NCI-H524 (cell line): ENCODE measurements at regions not wholly inside any gene's neighbourhood (a gene's known extent, or its start where the extent isn't known, plus 50 kb on each side); places are given as distances from the start of the nearest gene placed in this dataset.
"Not testable (repeated sequence)": the region's sequence is repeated elsewhere in the genome, so short reads cannot be mapped to it uniquely, and the experiment has no call there.

Experiments
- DNase-seq, 2 experiments: peaks; one replicate each; lab custom pipeline; 2025; lab: John Stamatoyannopoulos, UW

- DNase-seq, result peak; percentile 21 to 40
Measured at GRCh38 chr2:107461301-107461700, 365.4 kb upstream of the RGPD4 start.

GRCh38 chr2:107462181-107462580, 364.5 kb upstream of the RGPD4 start:
- peak; percentile 56 to 82 for DNase-seq

- no peak for DNase-seq
Measured at GRCh38 chr2:107466241-107466640, 360.5 kb upstream of the RGPD4 start.

- no peak for DNase-seq
Measured at GRCh38 chr2:107466984-107467773, 359.5 kb upstream of the RGPD4 start.

GRCh38 chr2:107469437-107469995, 357.2 kb upstream of the RGPD4 start:
- no peak for DNase-seq

- no peak for DNase-seq
Measured at GRCh38 chr2:107473150-107473549, 353.5 kb upstream of the RGPD4 start.

GRCh38 chr2:107475859-107476258, 350.8 kb upstream of the RGPD4 start:
- DNase-seq, result no peak

GRCh38 chr2:107502539-107502938, 324.2 kb upstream of the RGPD4 start:
- DNase-seq, result no peak

- no peak for DNase-seq
Measured at GRCh38 chr2:107511970-107512789, 314.5 kb upstream of the RGPD4 start.

- no peak for DNase-seq
Measured at GRCh38 chr2:107525406-107525805, 301.3 kb upstream of the RGPD4 start.

GRCh38 chr2:107529146-107529545, 297.5 kb upstream of the RGPD4 start:
- peak; percentile 94 to 97 for DNase-seq

- DNase-seq, result no peak
Measured at GRCh38 chr2:107530046-107530445, 296.6 kb upstream of the RGPD4 start.

- DNase-seq, result no peak
Measured at GRCh38 chr2:107534926-107535325, 291.8 kb upstream of the RGPD4 start.

- not testable (repeated sequence) for DNase-seq
Measured at GRCh38 chr2:107535905-107536689, 290.6 kb upstream of the RGPD4 start.

- DNase-seq, result peak; percentile 45 to 85
Measured at GRCh38 chr2:107542314-107542740, 284.4 kb upstream of the RGPD4 start.

- no peak for DNase-seq
Measured at GRCh38 chr2:107543793-107544192, 282.9 kb upstream of the RGPD4 start.

- DNase-seq, result no peak
Measured at GRCh38 chr2:107545066-107545465, 281.6 kb upstream of the RGPD4 start.

- DNase-seq, result no peak
Measured at GRCh38 chr2:107545851-107546250, 280.8 kb upstream of the RGPD4 start.

- DNase-seq, result no peak
Measured at GRCh38 chr2:107548216-107548615, 278.5 kb upstream of the RGPD4 start.

- no peak for DNase-seq
Measured at GRCh38 chr2:107553046-107553445, 273.6 kb upstream of the RGPD4 start.

- no peak for DNase-seq
Measured at GRCh38 chr2:107553539-107553938, 273.2 kb upstream of the RGPD4 start.

- DNase-seq, result no peak
Measured at GRCh38 chr2:107556038-107556627, 270.6 kb upstream of the RGPD4 start.
